ENCODE measurements at regions not wholly inside any gene's neighbourhood (a gene's known extent, or its start where the extent isn't known, plus 50 kb on each side); places are given as distances from the start of the nearest gene placed in this dataset.

- H3K27me3 ChIP-seq (ENCODE audit: control insufficient read depth, extremely low read depth, insufficient read depth, low read length) = no peaks in the 10 kb centered on the region
- dilution Hi-C loops (cut with MboI; ENCODE audit: extremely low pct_ligation_motif_present, low sequenced_read_pairs) = no loop called here
- H4K20me1 ChIP-seq (ENCODE audit: control insufficient read depth, extremely low read depth, insufficient read depth, low read length) = no peaks in the 10 kb centered on the region
- no peak overlapping the region for H2AFZ ChIP-seq (ENCODE audit: control insufficient read depth, low read length)
- TF ChIP-seq CTCF (optimal IDR thresholded peaks at IDR 0.05 in 1 of 3, IDR thresholded peaks at IDR 0.05 in 1 of 3, conservative IDR thresholded peaks at IDR 0.05 in 1 of 3; ENCODE audit: extremely low read depth in 1 of 3, insufficient read depth in 2 of 3, low read length in 3 of 3) (no peak), EZH2 (IDR thresholded peaks at IDR 0.05; ENCODE audit: low read length) (no peak)
- no peaks in the 10 kb centered on the region for H3K36me3 ChIP-seq (ENCODE audit: control insufficient read depth in 2 of 2, extremely low read depth in 1 of 2, insufficient read depth in 2 of 2, low read length in 2 of 2)
- H3K9me1 ChIP-seq (ENCODE audit: control insufficient read depth, extremely low read depth, insufficient read depth, low read length) = no peaks in the 10 kb centered on the region
- no peaks in the 10 kb centered on the region for H3K4me1 ChIP-seq (ENCODE audit: control insufficient read depth, extremely low read depth, insufficient read depth, low read length)
- FAIRE-seq = no peak
- H3K79me2 ChIP-seq (ENCODE audit: control insufficient read depth, insufficient read depth, low read length) = no peaks in the 10 kb centered on the region
- no peaks in the 10 kb centered on the region for H3K9me3 ChIP-seq (ENCODE audit: control insufficient read depth, low read depth, low read length)
- no peak overlapping the region for H3K4me3 ChIP-seq (ENCODE audit: control insufficient read depth in 2 of 3, extremely low read depth in 1 of 3, insufficient read depth in 2 of 3, low read depth in 1 of 3, low read length in 3 of 3)
- H3K4me2 ChIP-seq (ENCODE audit: control insufficient read depth, extremely low read depth, insufficient read depth, low read depth, low read length) = no peak overlapping the region
- DNase-seq (ENCODE audit: low read depth, low spot score) = no peak
- no peak overlapping the region for H3K9ac ChIP-seq (ENCODE audit: control insufficient read depth, extremely low read depth, insufficient read depth, low read length)
- H3K27ac ChIP-seq (ENCODE audit: control insufficient read depth, insufficient read depth, low read length) = no peak overlapping the region
Measured at GRCh38 chr13:23007426-23007825, 173.4 kb upstream of the SGCG start.

GRCh38 chr13:23018143-23018542 is 162.6 kb upstream of the SGCG start:
- no peak for DNase-seq (ENCODE audit: low read depth, low spot score)
- Histone ChIP-seq H3K9ac (ENCODE audit: control insufficient read depth, extremely low read depth, insufficient read depth, low read length) (no peak overlapping the region), H3K4me1 (ENCODE audit: control insufficient read depth, extremely low read depth, insufficient read depth, low read length) (no peaks in the 10 kb centered on the region), H2AFZ (ENCODE audit: control insufficient read depth, low read length) (no peak overlapping the region), H3K36me3 (ENCODE audit: control insufficient read depth in 2 of 2, extremely low read depth in 1 of 2, insufficient read depth in 2 of 2, low read length in 2 of 2) (no peaks in the 10 kb centered on the region), H3K27ac (ENCODE audit: control insufficient read depth, insufficient read depth, low read length) (no peak overlapping the region), H3K4me2 (ENCODE audit: control insufficient read depth, extremely low read depth, insufficient read depth, low read depth, low read length) (no peak overlapping the region), H3K4me3 (ENCODE audit: control insufficient read depth in 2 of 3, extremely low read depth in 1 of 3, insufficient read depth in 2 of 3, low read depth in 1 of 3, low read length in 3 of 3) (no peak overlapping the region), H3K79me2 (ENCODE audit: control insufficient read depth, insufficient read depth, low read length) (no peaks in the 10 kb centered on the region), H3K27me3 (ENCODE audit: control insufficient read depth, extremely low read depth, insufficient read depth, low read length) (no peaks in the 10 kb centered on the region), H4K20me1 (ENCODE audit: control insufficient read depth, extremely low read depth, insufficient read depth, low read length) (no peaks in the 10 kb centered on the region), H3K9me1 (ENCODE audit: control insufficient read depth, extremely low read depth, insufficient read depth, low read length) (no peaks in the 10 kb centered on the region), H3K9me3 (ENCODE audit: control insufficient read depth, low read depth, low read length) (no peaks in the 10 kb centered on the region)
- dilution Hi-C loops (cut with MboI; ENCODE audit: extremely low pct_ligation_motif_present, low sequenced_read_pairs) = no loop called here
- no peak for FAIRE-seq
- TF ChIP-seq CTCF (optimal IDR thresholded peaks at IDR 0.05 in 1 of 3, IDR thresholded peaks at IDR 0.05 in 1 of 3, conservative IDR thresholded peaks at IDR 0.05 in 1 of 3; ENCODE audit: extremely low read depth in 1 of 3, insufficient read depth in 2 of 3, low read length in 3 of 3) = no peak
- TF ChIP-seq EZH2 (IDR thresholded peaks at IDR 0.05; ENCODE audit: low read length) = no peak

All from keratinocyte (primary cell).